Testis (tissue), 2 donors: ENCODE measurements at regions not wholly inside any gene's neighbourhood (a gene's known extent, or its start where the extent isn't known, plus 50 kb on each side); places are given as distances from the start of the nearest gene placed in this dataset.

Experiments
- DNase-seq: peaks from one replicate; pipeline ENCODE4 v3.0.0-alpha.2; 2019
- H3K27ac ChIP-seq, 2 donors: fragments of 200-600 bp; sonication (generic); one replicate each; pipeline ENCODE4 v1.5.1; 2019
- H3K27me3 ChIP-seq: fragments of 200-600 bp; sonication (generic); one replicate; pipeline ENCODE4 v1.5.1; 2019
- H3K36me3 ChIP-seq: fragments of 200-600 bp; sonication (generic); one replicate; pipeline ENCODE4 v1.5.1; 2017; ENCODE audit warnings: low read depth; ENCODE audit errors: missing control alignments
- H3K4me1 ChIP-seq: fragments of 200-600 bp; sonication (generic); one replicate; pipeline ENCODE4 v1.5.1; 2019
- H3K4me3 ChIP-seq, 2 donors: fragments of 200-600 bp; sonication (generic); one replicate each; pipeline ENCODE4 v1.5.1; 2017 to 2019
- H3K9me3 ChIP-seq: fragments of 200-600 bp; sonication (generic); one replicate; pipeline ENCODE4 v1.5.1; 2017
- CTCF ChIP-seq, 3 experiments: fragments of 450-650 bp in 2 of 3; fragments of 200-600 bp in 1 of 3; sonication (generic) in 1 of 3; IDR thresholded peaks; one replicate each; pipeline ENCODE4 v1.5.1; 2016 to 2019; ENCODE audit warnings: antibody characterized with exemption in 3 of 3, mild to moderate bottlenecking in 2 of 3, moderate library complexity in 1 of 3
- POLR2A ChIP-seq: fragments of 450-650 bp; IDR thresholded peaks from one replicate; pipeline ENCODE4 v1.6.1; 2017; ENCODE audit warnings: antibody characterized with exemption, mild to moderate bottlenecking, moderate library complexity
- WGBS, 2 donors: methylation state at CpG; one replicate each; pipeline ENCODE4 v1.1.5; 2018; 5-methylcytosine and 5-hydroxymethylcytosine counted together
- intact Hi-C: fragments of 100-400 bp; cut with DNase I; formaldehyde crosslinking; loops from one replicate; pipeline ENCODE4 v1.15.1; 2023; ENCODE audit warnings: low total_unique reads

DNA sequence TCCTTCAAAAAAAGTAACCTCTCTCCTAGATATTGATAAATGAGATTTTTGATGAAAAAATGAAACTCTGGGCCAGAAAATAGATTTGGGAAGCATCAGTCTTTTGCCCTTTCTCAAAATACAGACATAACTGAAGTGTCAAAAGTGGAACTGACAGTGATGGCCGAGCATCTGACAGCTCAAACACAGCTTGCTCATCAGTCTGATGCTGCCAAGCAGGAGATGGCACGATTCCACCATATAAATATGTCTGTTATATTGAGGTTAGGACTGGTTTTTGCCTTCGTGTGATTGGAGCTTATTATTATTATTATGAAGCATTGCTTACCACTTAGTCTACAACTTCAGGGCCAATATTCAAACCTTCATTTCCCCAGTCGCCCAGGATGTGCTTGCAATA lies 152.6 kb upstream of the EPHA3 start:
- Histone ChIP-seq H3K36me3 (no peaks in the 10 kb centered on the region), H3K27me3 (no peaks in the 10 kb centered on the region), H3K4me3 (no peak overlapping the region), H3K4me1 (no peaks in the 10 kb centered on the region), H3K27ac (no peak overlapping the region), H3K9me3 (no peaks in the 10 kb centered on the region)
- TF ChIP-seq CTCF (IDR thresholded peaks at IDR 0.05) (no peak), POLR2A (no peak)
- intact Hi-C loops, result no loop called here
- DNase-seq, result no peak
- 81 to 88% methylated on average over 4 of the region's 4 CpGs for WGBS, 2 donors

GRCh38 chr3:88955274-88955673 lies 152.1 kb upstream of the EPHA3 start:
- DNase-seq, result no peak
- H3K4me1 ChIP-seq, result no peaks in the 10 kb centered on the region
- WGBS, 2 donors, result 76 to 79% methylated on average over 8 of the region's 8 CpGs
- intact Hi-C loops, result no loop called here
- H3K4me3 ChIP-seq, result no peak overlapping the region
- H3K27me3 ChIP-seq, result no peaks in the 10 kb centered on the region
- no peak overlapping the region for H3K27ac ChIP-seq
- H3K9me3 ChIP-seq, result no peaks in the 10 kb centered on the region
- TF ChIP-seq POLR2A (no peak), CTCF (IDR thresholded peaks at IDR 0.05) (no peak)
- no peaks in the 10 kb centered on the region for H3K36me3 ChIP-seq

DNA sequence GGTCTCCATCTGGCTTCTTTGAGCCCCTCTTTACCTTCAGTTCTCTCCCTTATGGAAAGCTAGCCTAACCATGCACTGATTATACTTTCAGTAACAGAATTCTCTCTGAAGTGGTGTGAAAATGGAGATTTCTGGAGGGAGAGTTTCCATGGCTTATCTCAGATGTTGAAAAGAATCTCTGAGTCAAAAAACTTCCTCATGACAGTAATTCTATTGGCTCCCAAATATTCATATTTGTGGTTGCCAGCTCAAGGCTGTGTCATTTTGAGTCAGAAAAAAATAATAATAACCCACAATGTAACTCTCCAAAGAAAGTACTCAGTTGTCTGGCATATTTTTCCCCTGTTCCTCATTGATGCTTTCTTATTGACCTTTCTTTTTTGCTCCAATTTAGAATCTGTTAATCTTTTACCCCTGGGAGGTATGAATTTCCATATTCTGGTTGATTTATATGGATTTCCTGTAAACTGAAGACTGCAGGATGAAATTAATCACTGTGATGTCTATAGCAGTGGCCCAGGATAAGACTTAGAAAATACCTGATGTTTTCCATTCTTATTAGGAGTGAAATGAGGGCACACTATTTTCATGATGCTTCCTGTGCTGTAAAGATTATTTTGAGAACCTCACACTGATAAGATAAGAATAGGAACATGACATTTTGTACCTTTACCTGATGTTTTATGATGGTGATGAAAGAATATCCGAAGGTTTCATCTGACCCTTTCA lies 149.5 kb upstream of the EPHA3 start:
- TF ChIP-seq CTCF (IDR thresholded peaks at IDR 0.05), result no peak
- no peak for TF ChIP-seq POLR2A
- H3K9me3 ChIP-seq, result no peaks in the 10 kb centered on the region
- intact Hi-C loops, result no loop called here
- H3K4me1 ChIP-seq, result no peaks in the 10 kb centered on the region
- 38 to 42% methylated on average over 1 of the region's 1 CpG for WGBS, 2 donors
- no peaks in the 10 kb centered on the region for H3K27me3 ChIP-seq
- no peak for DNase-seq
- H3K27ac ChIP-seq, result no peak overlapping the region
- H3K36me3 ChIP-seq, result no peaks in the 10 kb centered on the region
- H3K4me3 ChIP-seq, result no peak overlapping the region

GRCh38 chr3:88960019-88960418 lies 147.4 kb upstream of the EPHA3 start:
- no peaks in the 10 kb centered on the region for H3K9me3 ChIP-seq
- intact Hi-C loops, result no loop called here
- no peak for DNase-seq
- no peaks in the 10 kb centered on the region for H3K27me3 ChIP-seq
- no peak overlapping the region for H3K4me3 ChIP-seq
- no peak overlapping the region for H3K27ac ChIP-seq
- no peaks in the 10 kb centered on the region for H3K4me1 ChIP-seq
- TF ChIP-seq POLR2A (no peak), CTCF (IDR thresholded peaks at IDR 0.05) (no peak)
- 87 to 97% methylated on average over 3 of the region's 3 CpGs for WGBS, 2 donors
- no peaks in the 10 kb centered on the region for H3K36me3 ChIP-seq

- intact Hi-C loops, result no loop called here
- no peaks in the 10 kb centered on the region for H3K9me3 ChIP-seq
- no peak overlapping the region for H3K27ac ChIP-seq
- TF ChIP-seq POLR2A (no peak), CTCF (IDR thresholded peaks at IDR 0.05) (no peak)
- H3K4me1 ChIP-seq, result no peaks in the 10 kb centered on the region
- no peak overlapping the region for H3K4me3 ChIP-seq
- no peak for DNase-seq
- H3K36me3 ChIP-seq, result no peaks in the 10 kb centered on the region
- H3K27me3 ChIP-seq, result no peaks in the 10 kb centered on the region
These were observed 144.4 kb upstream of the EPHA3 start for GRCh38 chr3:88963003-88963402.
